ENCODE measurements at regions not wholly inside any gene's neighbourhood (a gene's known extent, or its start where the extent isn't known, plus 50 kb on each side); places are given as distances from the start of the nearest gene placed in this dataset.

GRCh38 chr5:146947181-146947941 is 68.8 kb upstream of the PPP2R2B start:
- Histone ChIP-seq H3K4me1 (ENCODE audit: insufficient read depth) (no peaks in the 10 kb centered on the region), H3K36me3 (no peaks in the 10 kb centered on the region), H3K9me3 (no peaks in the 10 kb centered on the region), H3K27ac (no peak overlapping the region), H3K27me3 (no peaks in the 10 kb centered on the region), H3K4me3 (no peak overlapping the region)
- intact Hi-C loops (cut with DNase I): no loop called here
- 68 to 73% (median 71%) methylated on average over 7 of the region's 7 CpGs for WGBS, 3 donors
- TF ChIP-seq CTCF (IDR thresholded peaks at IDR 0.05) (no peak), EP300 (IDR thresholded peaks at IDR 0.05) (no peak), POLR2A (IDR thresholded peaks at IDR 0.05) (no peak)
- no peak for DNase-seq

GRCh38 chr5:146948666-146949065 is 70.1 kb upstream of the PPP2R2B start:
- no peaks in the 10 kb centered on the region for H3K9me3 ChIP-seq
- no peak for DNase-seq
- no peaks in the 10 kb centered on the region for H3K4me1 ChIP-seq (ENCODE audit: insufficient read depth)
- TF ChIP-seq POLR2A (IDR thresholded peaks at IDR 0.05): no peak
- TF ChIP-seq EP300 (IDR thresholded peaks at IDR 0.05): no peak
- no peak for TF ChIP-seq CTCF (IDR thresholded peaks at IDR 0.05)
- H3K4me3 ChIP-seq: no peak overlapping the region
- no peak overlapping the region for H3K27ac ChIP-seq
- no peaks in the 10 kb centered on the region for H3K36me3 ChIP-seq
- intact Hi-C loops (cut with DNase I): no loop called here
- no peaks in the 10 kb centered on the region for H3K27me3 ChIP-seq

- TF ChIP-seq CTCF (IDR thresholded peaks at IDR 0.05): no peak
- no peak for TF ChIP-seq POLR2A (IDR thresholded peaks at IDR 0.05)
- no peak for TF ChIP-seq EP300 (IDR thresholded peaks at IDR 0.05)
- DNase-seq: no peak
- H3K4me3 ChIP-seq: no peak overlapping the region
- no peaks in the 10 kb centered on the region for H3K27me3 ChIP-seq
- no peaks in the 10 kb centered on the region for H3K36me3 ChIP-seq
- no peaks in the 10 kb centered on the region for H3K4me1 ChIP-seq (ENCODE audit: insufficient read depth)
- H3K27ac ChIP-seq: no peak overlapping the region
- 52 to 55% (median 54%) methylated on average over 2 of the region's 2 CpGs for WGBS, 3 donors
- H3K9me3 ChIP-seq: no peaks in the 10 kb centered on the region
- intact Hi-C loops (cut with DNase I): no loop called here
These were observed 73.6 kb upstream of the PPP2R2B start for GRCh38 chr5:146952168-146952567.

GRCh38 chr5:146956217-146956616 is 77.7 kb upstream of the PPP2R2B start:
- DNase-seq: no peak
- no peaks in the 10 kb centered on the region for H3K36me3 ChIP-seq
- no peaks in the 10 kb centered on the region for H3K4me1 ChIP-seq (ENCODE audit: insufficient read depth)
- no peak overlapping the region for H3K4me3 ChIP-seq
- no peak overlapping the region for H3K27ac ChIP-seq
- no peaks in the 10 kb centered on the region for H3K27me3 ChIP-seq
- TF ChIP-seq EP300 (IDR thresholded peaks at IDR 0.05) (no peak), POLR2A (IDR thresholded peaks at IDR 0.05) (no peak), CTCF (IDR thresholded peaks at IDR 0.05) (no peak)
- intact Hi-C loops (cut with DNase I): no loop called here
- WGBS, 3 donors: 75 to 92% (median 89%) methylated on average over 1 of the region's 1 CpG
- no peaks in the 10 kb centered on the region for H3K9me3 ChIP-seq

All from ovary (tissue), 7 donors.